Panc1 (cell line): ENCODE measurements at regions not wholly inside any gene's neighbourhood (a gene's known extent, or its start where the extent isn't known, plus 50 kb on each side); places are given as distances from the start of the nearest gene placed in this dataset.
"Not testable (repeated sequence)": the region's sequence is repeated elsewhere in the genome, so short reads cannot be mapped to it uniquely, and the experiment has no call there.

Experiments used
- ATAC-seq: fragments of 200-7000 bp; cut with Tn5 transposase; 2 replicates; pipeline ENCODE4 v1.9.1; 2020; ENCODE audit warnings: mild to moderate bottlenecking, moderate library complexity
- BruUV-seq: library from RNA; stranded (reverse); fragments of 400-500 nt; replicated peaks from 2 replicates; lab custom pipeline; 2021; lab: Mats Ljungman, UMichigan
- CTCF ChIA-PET: fragments of 300-600 bp; sonication (Branson Sonifier 250); formaldehyde crosslinking; loops from one replicate; lab custom pipeline; 2022; ENCODE audit warnings: antibody characterized with exemption; lab: Charles Lee
- POLR2A ChIA-PET: fragments of 300-600 bp; sonication (Branson Sonifier 250); formaldehyde crosslinking; loops from one replicate; lab custom pipeline; 2022; ENCODE audit warnings: antibody characterized with exemption; lab: Charles Lee
- DNase-seq: peaks from one replicate; pipeline ENCODE4 v3.0.0-alpha.2; 2010; ENCODE audit warnings: low read depth, low spot score
- H3K27ac ChIP-seq: 2 replicates; pipeline ENCODE4 v1.5.1; 2011; ENCODE audit warnings: mild to moderate bottlenecking, low read length, inconsistent platforms
- H3K27me3 ChIP-seq: fragments of 200-500 bp; sonication (Bioruptor generic); 2 replicates; pipeline ENCODE4 v1.6.0; 2014; ENCODE audit warnings: low read length, inconsistent platforms; ENCODE audit not compliant: control insufficient read depth, insufficient read depth
- H3K36me3 ChIP-seq: fragments of 200-500 bp; sonication (Bioruptor generic); 2 replicates; pipeline ENCODE4 v1.5.1; 2014; ENCODE audit warnings: inconsistent platforms, mild to moderate bottlenecking, low read length, moderate library complexity; ENCODE audit not compliant: control insufficient read depth, insufficient read depth
- H3K4me1 ChIP-seq: 2 replicates; pipeline ENCODE4 v1.5.1; 2011; ENCODE audit warnings: inconsistent platforms, mild to moderate bottlenecking, low read length, moderate library complexity; ENCODE audit not compliant: control insufficient read depth, insufficient read depth
- H3K4me3 ChIP-seq, 2 experiments: 2 replicates each; pipeline ENCODE4 v1.5.1; 2011 to 2012; ENCODE audit warnings: low read depth in 2 of 2, low read length in 2 of 2, mild to moderate bottlenecking in 2 of 2, inconsistent platforms in 1 of 2, moderate library complexity in 1 of 2
- H3K9me3 ChIP-seq: fragments of 200-500 bp; sonication (Bioruptor generic); 2 replicates; pipeline ENCODE4 v1.5.1; 2014; ENCODE audit warnings: low read depth, mild to moderate bottlenecking, inconsistent platforms, low read length, moderate library complexity; ENCODE audit not compliant: control insufficient read depth, insufficient read depth
- POLR2AphosphoS5 ChIP-seq: IDR thresholded peaks from 2 replicates; pipeline ENCODE4 v1.6.1; 2012; ENCODE audit warnings: mild to moderate bottlenecking, low read depth, low read length, moderate library complexity
- SIN3A ChIP-seq: IDR thresholded peaks from 2 replicates; pipeline ENCODE4 v1.6.1; 2012; ENCODE audit warnings: low read depth, mild to moderate bottlenecking, low read length, moderate library complexity, borderline replicate concordance; ENCODE audit not compliant: insufficient read depth
- TCF7L2 ChIP-seq: IDR thresholded peaks from 2 replicates; pipeline ENCODE4 v1.6.1; 2011; ENCODE audit warnings: mild to moderate bottlenecking, low read depth, low read length, inconsistent platforms
- in situ Hi-C: cut with HindIII; loops from 2 replicates; pipeline ENCODE4 v1.10.0; 2016; ENCODE audit warnings: low sequenced_read_pairs, low pct_unique_long_range_greater_than_20kb
- intact Hi-C: fragments of 100-400 bp; cut with micrococcal nuclease; formaldehyde crosslinking; loops from one replicate; pipeline ENCODE4 v1.10.0; 2022; ENCODE audit not compliant: unreplicated experiment
- TF ChIP-seq, protein P1 (sequence below): fragments of 450-650 bp; IDR thresholded peaks from 2 replicates; pipeline ENCODE4 v1.5.1; 2017; ENCODE audit warnings: mild to moderate bottlenecking
- TF ChIP-seq, protein P2 (sequence below), 2 experiments: IDR thresholded peaks; 2 replicates each; pipeline ENCODE4 v1.6.1; 2011 to 2012; ENCODE audit warnings: low read depth in 2 of 2, control low read depth in 1 of 2, low read length in 1 of 2, mild to moderate bottlenecking in 1 of 2, moderate library complexity in 1 of 2; ENCODE audit not compliant: insufficient read depth in 1 of 2

DNA sequence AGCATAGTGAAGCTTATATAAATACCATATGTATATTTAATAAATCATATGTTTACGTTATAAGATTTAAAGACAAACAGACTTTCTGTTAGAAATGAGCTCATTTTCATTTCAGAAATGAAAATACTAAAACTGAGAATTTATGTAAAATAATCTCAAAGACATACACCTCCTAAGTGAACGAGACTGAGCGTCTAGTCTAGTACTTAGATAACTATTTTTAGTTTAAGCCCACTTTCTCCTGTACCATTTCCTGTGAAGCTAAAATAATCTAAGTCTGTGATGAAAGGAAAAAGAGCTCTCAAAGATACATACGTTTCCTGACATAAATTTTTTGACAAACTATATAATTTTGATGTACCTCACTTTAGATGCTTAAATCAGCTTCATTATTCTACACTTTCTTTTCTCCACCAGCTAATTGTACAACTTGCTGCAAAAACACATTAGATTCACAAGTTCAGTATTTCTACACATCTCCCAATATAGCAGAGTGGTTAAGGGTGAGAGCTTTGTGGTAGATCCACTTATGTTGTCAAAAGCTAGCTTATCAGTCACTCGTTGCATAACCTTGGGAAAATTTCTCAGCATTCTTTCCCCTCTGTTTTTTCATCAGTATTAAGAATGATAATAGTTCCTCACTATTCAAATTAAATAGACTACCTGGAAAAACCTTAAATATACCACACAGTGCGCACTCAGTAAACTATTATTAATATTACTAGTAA, 703.0 kb downstream of the PLOD2 start:
- Histone ChIP-seq H3K4me3 (no peak overlapping the region), H3K4me1 (no peaks in the 10 kb centered on the region), H3K9me3 (no peaks in the 10 kb centered on the region), H3K27me3 (no peaks in the 10 kb centered on the region), H3K27ac (no peak overlapping the region), H3K36me3 (no peaks in the 10 kb centered on the region)
- in situ Hi-C loops (no loop called here), intact Hi-C loops (no loop called here)
- ATAC-seq = no peak
- no TSS peak for BruUV-seq
- ChIA-PET POLR2A (no interaction called here), CTCF (no interaction called here)
- TF ChIP-seq POLR2AphosphoS5 = no peak
- no peak for TF ChIP-seq TCF7L2
- TF ChIP-seq, protein P1, sequence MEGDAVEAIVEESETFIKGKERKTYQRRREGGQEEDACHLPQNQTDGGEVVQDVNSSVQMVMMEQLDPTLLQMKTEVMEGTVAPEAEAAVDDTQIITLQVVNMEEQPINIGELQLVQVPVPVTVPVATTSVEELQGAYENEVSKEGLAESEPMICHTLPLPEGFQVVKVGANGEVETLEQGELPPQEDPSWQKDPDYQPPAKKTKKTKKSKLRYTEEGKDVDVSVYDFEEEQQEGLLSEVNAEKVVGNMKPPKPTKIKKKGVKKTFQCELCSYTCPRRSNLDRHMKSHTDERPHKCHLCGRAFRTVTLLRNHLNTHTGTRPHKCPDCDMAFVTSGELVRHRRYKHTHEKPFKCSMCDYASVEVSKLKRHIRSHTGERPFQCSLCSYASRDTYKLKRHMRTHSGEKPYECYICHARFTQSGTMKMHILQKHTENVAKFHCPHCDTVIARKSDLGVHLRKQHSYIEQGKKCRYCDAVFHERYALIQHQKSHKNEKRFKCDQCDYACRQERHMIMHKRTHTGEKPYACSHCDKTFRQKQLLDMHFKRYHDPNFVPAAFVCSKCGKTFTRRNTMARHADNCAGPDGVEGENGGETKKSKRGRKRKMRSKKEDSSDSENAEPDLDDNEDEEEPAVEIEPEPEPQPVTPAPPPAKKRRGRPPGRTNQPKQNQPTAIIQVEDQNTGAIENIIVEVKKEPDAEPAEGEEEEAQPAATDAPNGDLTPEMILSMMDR = no peak
- TF ChIP-seq, protein P2, sequence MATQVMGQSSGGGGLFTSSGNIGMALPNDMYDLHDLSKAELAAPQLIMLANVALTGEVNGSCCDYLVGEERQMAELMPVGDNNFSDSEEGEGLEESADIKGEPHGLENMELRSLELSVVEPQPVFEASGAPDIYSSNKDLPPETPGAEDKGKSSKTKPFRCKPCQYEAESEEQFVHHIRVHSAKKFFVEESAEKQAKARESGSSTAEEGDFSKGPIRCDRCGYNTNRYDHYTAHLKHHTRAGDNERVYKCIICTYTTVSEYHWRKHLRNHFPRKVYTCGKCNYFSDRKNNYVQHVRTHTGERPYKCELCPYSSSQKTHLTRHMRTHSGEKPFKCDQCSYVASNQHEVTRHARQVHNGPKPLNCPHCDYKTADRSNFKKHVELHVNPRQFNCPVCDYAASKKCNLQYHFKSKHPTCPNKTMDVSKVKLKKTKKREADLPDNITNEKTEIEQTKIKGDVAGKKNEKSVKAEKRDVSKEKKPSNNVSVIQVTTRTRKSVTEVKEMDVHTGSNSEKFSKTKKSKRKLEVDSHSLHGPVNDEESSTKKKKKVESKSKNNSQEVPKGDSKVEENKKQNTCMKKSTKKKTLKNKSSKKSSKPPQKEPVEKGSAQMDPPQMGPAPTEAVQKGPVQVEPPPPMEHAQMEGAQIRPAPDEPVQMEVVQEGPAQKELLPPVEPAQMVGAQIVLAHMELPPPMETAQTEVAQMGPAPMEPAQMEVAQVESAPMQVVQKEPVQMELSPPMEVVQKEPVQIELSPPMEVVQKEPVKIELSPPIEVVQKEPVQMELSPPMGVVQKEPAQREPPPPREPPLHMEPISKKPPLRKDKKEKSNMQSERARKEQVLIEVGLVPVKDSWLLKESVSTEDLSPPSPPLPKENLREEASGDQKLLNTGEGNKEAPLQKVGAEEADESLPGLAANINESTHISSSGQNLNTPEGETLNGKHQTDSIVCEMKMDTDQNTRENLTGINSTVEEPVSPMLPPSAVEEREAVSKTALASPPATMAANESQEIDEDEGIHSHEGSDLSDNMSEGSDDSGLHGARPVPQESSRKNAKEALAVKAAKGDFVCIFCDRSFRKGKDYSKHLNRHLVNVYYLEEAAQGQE (IDR thresholded peaks at IDR 0.05; ENCODE audit: insufficient read depth in 1 of 2, low read depth in 2 of 2, low read length in 1 of 2) = no peak
- no peak for TF ChIP-seq SIN3A
- no peak for DNase-seq

DNA sequence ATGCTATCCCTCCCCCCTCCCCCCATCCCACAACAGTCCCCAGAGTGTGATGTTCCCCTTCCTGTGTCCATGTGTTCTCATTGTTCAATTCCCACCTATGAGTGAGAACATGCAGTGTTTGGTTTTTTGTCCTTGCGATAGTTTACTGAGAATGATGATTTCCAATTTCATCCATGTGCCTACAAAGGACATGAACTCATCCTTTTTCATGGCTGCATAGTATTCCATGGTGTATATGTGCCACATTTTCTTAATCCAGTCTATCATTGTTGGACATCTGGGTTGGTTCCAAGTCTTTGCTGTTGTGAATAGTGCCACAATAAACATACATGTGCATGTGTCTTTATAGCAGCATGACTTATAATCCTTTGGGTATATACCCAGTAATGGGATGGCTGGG, 701.3 kb downstream of the PLOD2 start:
- intact Hi-C loops, in situ Hi-C loops, H3K36me3 ChIP-seq, H3K27ac ChIP-seq, H3K4me3 ChIP-seq, H3K9me3 ChIP-seq, H3K27me3 ChIP-seq, POLR2A ChIA-PET, DNase-seq, BruUV-seq, CTCF ChIA-PET, ATAC-seq, H3K4me1 ChIP-seq: not testable (repeated sequence)

DNA sequence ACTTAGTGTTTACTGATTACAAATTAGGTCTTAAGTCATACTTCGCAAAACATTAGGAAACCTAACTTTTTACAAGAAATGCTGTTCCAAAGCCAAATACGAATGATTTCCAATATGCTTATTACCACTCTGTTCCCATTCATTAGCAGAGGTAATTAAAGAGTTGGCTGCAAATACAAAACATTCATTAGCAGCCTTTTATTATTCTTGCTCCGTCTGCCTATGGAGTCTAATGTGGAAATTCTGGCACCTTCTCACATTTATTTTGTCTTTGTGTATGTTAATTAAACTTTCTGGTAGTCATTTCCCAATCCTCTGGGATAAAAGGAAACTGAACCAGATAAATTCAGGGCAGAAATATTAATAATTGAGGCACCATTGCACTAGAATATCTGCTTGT, 689.0 kb downstream of the PLOD2 start:
- no peak for DNase-seq
- Histone ChIP-seq H3K27me3 (no peaks in the 10 kb centered on the region), H3K9me3 (no peaks in the 10 kb centered on the region), H3K27ac (no peak overlapping the region), H3K4me3 (no peak overlapping the region), H3K4me1 (no peaks in the 10 kb centered on the region), H3K36me3 (no peaks in the 10 kb centered on the region)
- in situ Hi-C loops (no loop called here), intact Hi-C loops (no loop called here)
- CTCF ChIA-PET = no interaction called here
- BruUV-seq = no TSS peak
- POLR2A ChIA-PET = no interaction called here
- TF ChIP-seq TCF7L2 (no peak), POLR2AphosphoS5 (no peak)
- no peak for ATAC-seq

DNA sequence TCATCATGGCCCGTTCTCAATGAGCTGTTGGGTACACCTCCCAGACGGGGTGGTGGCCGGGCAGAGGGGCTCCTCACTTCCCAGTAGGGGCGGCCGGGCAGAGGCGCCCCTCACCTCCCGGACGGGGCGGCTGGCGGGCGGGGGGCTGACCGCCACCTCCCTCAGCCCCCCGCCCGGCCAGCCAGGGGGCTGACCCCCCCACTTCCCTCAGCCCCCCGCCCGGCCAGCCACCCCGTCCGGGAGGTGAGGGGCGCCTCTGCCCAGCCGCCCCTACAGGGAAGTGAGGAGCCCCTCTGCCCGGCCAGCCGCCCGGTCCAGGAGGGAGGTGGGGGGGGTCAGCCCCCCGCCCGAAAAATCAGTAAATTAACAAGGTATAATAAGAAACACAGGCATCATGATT, 678.2 kb downstream of the PLOD2 start:
- H3K4me1 ChIP-seq, POLR2A ChIA-PET, CTCF ChIA-PET, ATAC-seq, H3K4me3 ChIP-seq, H3K27ac ChIP-seq, H3K36me3 ChIP-seq, H3K9me3 ChIP-seq, intact Hi-C loops, H3K27me3 ChIP-seq, in situ Hi-C loops, BruUV-seq, DNase-seq: not testable (repeated sequence)
